NCI-H2196 (cell line): ENCODE measurements at regions not wholly inside any gene's neighbourhood (a gene's known extent, or its start where the extent isn't known, plus 50 kb on each side); places are given as distances from the start of the nearest gene placed in this dataset.
A peak's percentile ranks its signal among the peaks of the same experiment; 100 is the strongest.

Experiments
- DNase-seq: peaks from one replicate; lab custom pipeline; 2025; ENCODE audit not compliant: unreplicated experiment; lab: John Stamatoyannopoulos, UW

- DNase-seq = no peak
These were observed 133.3 kb upstream of the GUCY1A2 start for GRCh38 chr11:107151579-107151978.

GRCh38 chr11:107151158-107151557 is 132.9 kb upstream of the GUCY1A2 start:
- DNase-seq = no peak

GRCh38 chr11:107140983-107141382 is 122.7 kb upstream of the GUCY1A2 start:
- no peak for DNase-seq

- DNase-seq = no peak
These were observed 121.1 kb upstream of the GUCY1A2 start for GRCh38 chr11:107139396-107139795.

GRCh38 chr11:107136892-107137291 is 118.6 kb upstream of the GUCY1A2 start:
- DNase-seq = no peak

- no peak for DNase-seq
These were observed 113.5 kb upstream of the GUCY1A2 start for GRCh38 chr11:107131756-107132155.

- no peak for DNase-seq
These were observed 104.7 kb upstream of the GUCY1A2 start for GRCh38 chr11:107123022-107123421.

GRCh38 chr11:107118025-107118720 is 99.9 kb upstream of the GUCY1A2 start:
- DNase-seq = no peak

GRCh38 chr11:107116358-107116757 is 98.1 kb upstream of the GUCY1A2 start:
- no peak for DNase-seq

GRCh38 chr11:107102692-107103477 is 84.6 kb upstream of the GUCY1A2 start:
- peak; percentile 11 for DNase-seq

GRCh38 chr11:107092667-107093066 is 74.4 kb upstream of the GUCY1A2 start:
- no peak for DNase-seq

- no peak for DNase-seq
These were observed 60.1 kb upstream of the GUCY1A2 start for GRCh38 chr11:107078375-107078774.

GRCh38 chr11:107076832-107077231 is 58.6 kb upstream of the GUCY1A2 start:
- no peak for DNase-seq

GRCh38 chr11:107071129-107071528 is 52.9 kb upstream of the GUCY1A2 start:
- DNase-seq = no peak
